H1 (cell line): ENCODE measurements at regions not wholly inside any gene's neighbourhood (a gene's known extent, or its start where the extent isn't known, plus 50 kb on each side); places are given as distances from the start of the nearest gene placed in this dataset.

Experiments
- CTCF ChIA-PET: fragments of 300-600 bp; sonication (Branson Sonifier 250); formaldehyde crosslinking; loops from one replicate; lab custom pipeline; 2021; ENCODE audit not compliant: partially characterized antibody; lab: Charles Lee
- POLR2A ChIA-PET: fragments of 300-600 bp; sonication (Branson Sonifier 250); formaldehyde crosslinking; loops from one replicate; lab custom pipeline; 2021; ENCODE audit warnings: inconsistent platforms; ENCODE audit not compliant: partially characterized antibody; lab: Charles Lee
- DNase-seq, 2 experiments: peaks; one replicate each; pipeline versions ENCODE4 v3.0.0 to v3.0.0-alpha.2; 2010 to 2022; ENCODE audit warnings: low spot score in 2 of 2, low read depth in 1 of 2, mixed read lengths in 1 of 2
- FAIRE-seq: peaks from 2 replicates; lab custom pipeline; 2011; peaks lifted over from hg19 to GRCh38; lab: Jason Lieb, UNC
- H2AFZ ChIP-seq: 2 replicates; pipeline ENCODE4 v1.8.1; 2012; ENCODE audit warnings: low read length, inconsistent platforms
- H2AK5ac ChIP-seq: 2 replicates; pipeline ENCODE4 v1.6.1; 2013; ENCODE audit warnings: low read depth, low read length
- H2BK120ac ChIP-seq: replicated peaks from 2 replicates; pipeline ENCODE3; 2013; ENCODE audit warnings: low read depth, low read length, inconsistent platforms
- H2BK12ac ChIP-seq: 2 replicates; pipeline ENCODE4 v1.6.1; 2013; ENCODE audit warnings: low read depth, low read length
- H2BK15ac ChIP-seq: 2 replicates; pipeline ENCODE4 v1.6.1; 2013; ENCODE audit warnings: low read length
- H2BK20ac ChIP-seq: 2 replicates; pipeline ENCODE4 v1.6.1; 2013; ENCODE audit warnings: low read length
- H2BK5ac ChIP-seq: 2 replicates; pipeline ENCODE4 v1.6.1; 2013; ENCODE audit warnings: low read depth, low read length
- H3K14ac ChIP-seq: 2 replicates; pipeline ENCODE4 v1.6.1; 2013; ENCODE audit warnings: inconsistent platforms; ENCODE audit not compliant: insufficient read length
- H3K18ac ChIP-seq: 2 replicates; pipeline ENCODE4 v1.6.1; 2013; ENCODE audit warnings: low read length; ENCODE audit errors: extremely low read depth
- H3K23ac ChIP-seq: 2 replicates; pipeline ENCODE4 v1.6.1; 2013; ENCODE audit warnings: inconsistent platforms; ENCODE audit not compliant: insufficient read length
- H3K23me2 ChIP-seq: 2 replicates; pipeline ENCODE4 v1.6.1; 2013; ENCODE audit warnings: low read depth, low read length
- H3K27ac ChIP-seq: 2 replicates; pipeline ENCODE4 v1.6.1; 2011; ENCODE audit warnings: low read depth, low read length, inconsistent platforms
- H3K27me3 ChIP-seq, 4 experiments: replicated peaks in 1 of 4; 1 replicate in 1 of 4; 2 replicates in 3 of 4; pipeline versions ENCODE4 v1.6.1 to v1.8.1; 2011 to 2013; ENCODE audit warnings: low read length in 3 of 4, mild to moderate bottlenecking in 3 of 4, inconsistent platforms in 2 of 4, mixed read lengths in 2 of 4, moderate library complexity in 1 of 4; ENCODE audit not compliant: control insufficient read depth in 3 of 4, insufficient read depth in 3 of 4; ENCODE audit errors: extremely low read depth in 1 of 4
- H3K36me3 ChIP-seq, 4 experiments: 2 replicates each; pipeline versions ENCODE4 v1.6.1 to v1.8.1; 2011 to 2013; ENCODE audit warnings: mild to moderate bottlenecking in 4 of 4, low read length in 3 of 4, moderate library complexity in 2 of 4, control low read depth in 1 of 4, inconsistent platforms in 1 of 4; ENCODE audit not compliant: insufficient read depth in 4 of 4, control insufficient read depth in 2 of 4
- H3K4ac ChIP-seq: replicated peaks from 2 replicates; pipeline ENCODE3; 2013; ENCODE audit warnings: low read length, low read depth, mixed read lengths, inconsistent platforms; ENCODE audit not compliant: insufficient read length
- H3K4me1 ChIP-seq, 4 experiments: replicated peaks in 1 of 4; 1 replicate in 1 of 4; 2 replicates in 3 of 4; pipeline versions ENCODE4 v1.6.1 to v1.8.1; 2011 to 2013; ENCODE audit warnings: low read length in 3 of 4, inconsistent platforms in 2 of 4, mixed read lengths in 1 of 4; ENCODE audit not compliant: insufficient read depth in 4 of 4, control insufficient read depth in 3 of 4
- H3K4me2 ChIP-seq, 2 experiments: 2 replicates each; pipeline versions ENCODE4 v1.6.1 to v1.8.1; 2011 to 2013; ENCODE audit warnings: low read depth in 2 of 2, low read length in 2 of 2, control low read depth in 1 of 2, inconsistent platforms in 1 of 2, mild to moderate bottlenecking in 1 of 2; ENCODE audit not compliant: insufficient read depth in 1 of 2
- H3K4me3 ChIP-seq, 4 experiments: fragments of 200-600, 300-600 bp in 1 of 4; sonication (generic), shearing (Covaris generic), sonication (Bioruptor Twin) in 1 of 4; 2 replicates each; pipeline versions ENCODE4 v1.5.1 to v1.8.1; 2011 to 2016; ENCODE audit warnings: low read length in 4 of 4, low read depth in 3 of 4, control low read depth in 2 of 4, inconsistent platforms in 2 of 4, mild to moderate bottlenecking in 2 of 4, mixed read lengths in 1 of 4, moderate library complexity in 1 of 4; ENCODE audit not compliant: insufficient read depth in 2 of 4; ENCODE audit errors: extremely low read depth in 1 of 4
- H3K56ac ChIP-seq: replicated peaks from 2 replicates; pipeline ENCODE3; 2013; ENCODE audit warnings: low read depth, mild to moderate bottlenecking, mixed read lengths, low read length, inconsistent platforms; ENCODE audit not compliant: insufficient read length
- H3K79me1 ChIP-seq: 2 replicates; pipeline ENCODE4 v1.6.1; 2013; ENCODE audit warnings: low read depth, low read length, control low read depth
- H3K79me2 ChIP-seq, 2 experiments: 2 replicates each; pipeline versions ENCODE4 v1.6.1 to v1.8.1; 2012 to 2013; ENCODE audit warnings: low read length in 2 of 2, mild to moderate bottlenecking in 2 of 2, inconsistent platforms in 1 of 2; ENCODE audit not compliant: insufficient read depth in 2 of 2, control insufficient read depth in 1 of 2
- H3K9ac ChIP-seq, 4 experiments: replicated peaks in 1 of 4; 1 replicate in 1 of 4; 2 replicates in 3 of 4; pipeline versions ENCODE4 v1.6.1 to v1.8.1; 2011 to 2013; ENCODE audit warnings: low read depth in 3 of 4, low read length in 3 of 4, control low read depth in 2 of 4, mild to moderate bottlenecking in 2 of 4, moderate library complexity in 2 of 4, inconsistent platforms in 1 of 4; ENCODE audit errors: extremely low read depth in 1 of 4
- H3K9me3 ChIP-seq, 2 experiments: 2 replicates each; pipeline versions ENCODE4 v1.6.1 to v1.8.1; 2012 to 2013; ENCODE audit warnings: mild to moderate bottlenecking in 2 of 2, moderate library complexity in 2 of 2, control low read depth in 1 of 2, inconsistent platforms in 1 of 2, low read depth in 1 of 2, low read length in 1 of 2, mixed read lengths in 1 of 2; ENCODE audit not compliant: insufficient read depth in 2 of 2
- H4K20me1 ChIP-seq, 2 experiments: replicated peaks in 1 of 2; 2 replicates each; pipeline versions ENCODE3 to v1.8.1; 2011 to 2013; ENCODE audit warnings: inconsistent platforms in 2 of 2, low read length in 2 of 2, mild to moderate bottlenecking in 1 of 2; ENCODE audit not compliant: insufficient read depth in 2 of 2, control insufficient read depth in 1 of 2
- H4K5ac ChIP-seq: 2 replicates; pipeline ENCODE4 v1.6.1; 2013; ENCODE audit warnings: low read length, low read depth, mixed read lengths, inconsistent platforms; ENCODE audit not compliant: insufficient read length
- H4K8ac ChIP-seq: 2 replicates; pipeline ENCODE4 v1.8.0; 2013; ENCODE audit warnings: mild to moderate bottlenecking, moderate library complexity, low read length, inconsistent platforms; ENCODE audit not compliant: insufficient read depth; ENCODE audit errors: extremely low read depth
- H4K91ac ChIP-seq: replicated peaks from 2 replicates; pipeline ENCODE3; 2013; ENCODE audit warnings: low read length, mixed read lengths, inconsistent platforms; ENCODE audit not compliant: insufficient read length
- BACH1 ChIP-seq: IDR thresholded peaks from 2 replicates; pipeline ENCODE4 v1.6.1; 2012; ENCODE audit warnings: low read length, improper control_type of control experiment
- CBX5 ChIP-seq: fragments of 300-800, 300-1000 bp; sonication (generic); IDR thresholded peaks from 2 replicates; pipeline ENCODE4 v1.7.1; 2016; ENCODE audit warnings: antibody characterized with exemption, low read length, low read depth
- CHD2 ChIP-seq: IDR thresholded peaks from 2 replicates; pipeline ENCODE4 v1.6.1; 2012; ENCODE audit warnings: low read length, improper control_type of control experiment
- KDM1A ChIP-seq: fragments of 200-600, 300-600 bp; sonication (generic); IDR thresholded peaks from 2 replicates; pipeline ENCODE4 v1.7.1; 2016; ENCODE audit warnings: mild to moderate bottlenecking, low read length, borderline replicate concordance
- NRF1 ChIP-seq: IDR thresholded peaks from 2 replicates; pipeline ENCODE4 v1.6.1; 2011; ENCODE audit warnings: mild to moderate bottlenecking, low read depth, low read length, improper control_type of control experiment
- RAD21 ChIP-seq, 2 experiments: IDR thresholded peaks in 1 of 2; conservative IDR thresholded peaks in 1 of 2; 2 replicates each; pipeline ENCODE4 v1.6.1; 2011; ENCODE audit warnings: low read depth in 2 of 2, low read length in 2 of 2, improper control_type of control experiment in 1 of 2, inconsistent platforms in 1 of 2, mild to moderate bottlenecking in 1 of 2, moderate library complexity in 1 of 2
- TAF7 ChIP-seq: optimal IDR thresholded peaks from 2 replicates; pipeline ENCODE3; 2011; ENCODE audit warnings: low read depth, mild to moderate bottlenecking, inconsistent platforms, low read length, moderate library complexity, borderline replicate concordance
- WGBS, 2 experiments: shearing (Covaris generic) in 1 of 2; methylation state at CpG; one replicate each; pipeline versions ENCODE4 v1.1.6 to v1.1.7; 2013 to 2015; ENCODE audit warnings: low lambda C conversion rate in 2 of 2, mixed read lengths in 2 of 2, inconsistent platforms in 1 of 2, low coverage in 1 of 2, missing lambda C conversion rate in 1 of 2; ENCODE audit not compliant: insufficient replicate concordance in 2 of 2, insufficient coverage in 1 of 2, insufficient read length in 1 of 2; ENCODE audit errors: extremely low coverage in 1 of 2, missing lambda C conversion rate in 1 of 2; 5-methylcytosine and 5-hydroxymethylcytosine counted together
- TF ChIP-seq, protein P1 (sequence below), 3 experiments: IDR thresholded peaks; 1 replicate in 2 of 3; 2 replicates in 1 of 3; pipeline versions ENCODE4 v1.5.1 to v1.6.1; 2011; ENCODE audit warnings: low read length in 3 of 3, mild to moderate bottlenecking in 3 of 3, inconsistent platforms in 2 of 3, low read depth in 1 of 3, moderate library complexity in 1 of 3; ENCODE audit not compliant: insufficient read depth in 1 of 3; ENCODE audit errors: control extremely low read depth in 1 of 3

DNA sequence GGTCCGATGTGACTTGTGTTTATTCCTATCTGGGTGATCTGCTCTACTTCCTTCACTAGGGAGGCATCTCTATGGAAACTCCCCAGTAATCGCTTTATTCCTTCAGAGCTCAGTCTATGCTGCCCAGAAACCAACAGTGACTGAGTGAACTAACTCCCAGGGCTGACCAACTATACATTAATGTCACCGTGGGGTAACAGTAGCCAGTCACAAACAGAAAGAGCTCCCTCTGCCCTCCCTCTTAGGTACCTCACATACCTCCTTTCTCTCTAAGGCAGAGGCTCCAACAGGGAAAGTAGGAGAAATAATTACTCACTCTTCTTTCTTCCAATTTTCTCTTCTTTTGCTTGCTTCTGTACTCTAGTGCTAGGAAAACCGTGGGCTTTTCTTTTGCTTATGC is 855.0 kb downstream of the REEP3 start:
- no peak overlapping the region for H3K4ac ChIP-seq

More for the DNA sequence above, 855.0 kb downstream of the REEP3 start:
- Histone ChIP-seq H3K9me3 (no peaks in the 10 kb centered on the region), H3K79me2 (no peaks in the 10 kb centered on the region), H3K36me3 (no peaks in the 10 kb centered on the region), H3K56ac (no peak overlapping the region), H2AK5ac (no peak overlapping the region), H4K91ac (no peak overlapping the region), H3K79me1 (no peaks in the 10 kb centered on the region), H3K14ac (no peak overlapping the region), H4K8ac (no peak overlapping the region), H3K27ac (no peak overlapping the region), H3K23ac (no peak overlapping the region), H2BK120ac (no peak overlapping the region), H3K4me1 (peaks cover 0 to 2% (median 0%) of the 10 kb centered on the region in 4 experiments; a peak in 1 of 7 replicates), H3K23me2 (no peaks in the 10 kb centered on the region; the same call in 1 of the 2 replicates), H2BK12ac (0 out of 2 replicates have a peak overlapping the region, but pooled peaks have one; percentile 75), H3K18ac (peak overlapping the region; percentile 22; the same call in 1 of the 2 replicates), H4K20me1 (no peaks in the 10 kb centered on the region), H4K5ac (no peak overlapping the region), H3K27me3 (no peaks in the 10 kb centered on the region), H2BK5ac (peak overlapping the region; percentile 49; the same call in 1 of the 2 replicates), H2AFZ (0 out of 2 replicates have a peak overlapping the region, but pooled peaks have one; percentile 32), H2BK20ac (no peak overlapping the region), H2BK15ac (no peak overlapping the region; the same call in 1 of the 2 replicates), H3K9ac (no peak overlapping the region), H3K4me2 (no peak overlapping the region), H3K4me3 (no peak overlapping the region)
- 72% methylated on average over 4 of the region's 4 CpGs; no CpG with 5 or more reads in 1 of the 2 experiments for WGBS, 2 experiments
- CTCF ChIA-PET = interaction anchor here (0.6 to 2.5 kb wide), 12 partner anchors 9 to 335 kb away, joined by 3 to 13 read pairs (median 4); no protein-coding TSS in a partner anchor
- TF ChIP-seq CBX5 (no peak), NRF1 (no peak), CHD2 (no peak), BACH1 (no peak), TAF7 (no peak), KDM1A (no peak), RAD21 (IDR thresholded peaks at IDR 0.05 in 1 of 2, conservative IDR thresholded peaks at IDR 0.05 in 1 of 2; ENCODE audit: low read depth in 2 of 2, low read length in 2 of 2) (peak; percentile 54 to 64)
- TF ChIP-seq, protein P1, sequence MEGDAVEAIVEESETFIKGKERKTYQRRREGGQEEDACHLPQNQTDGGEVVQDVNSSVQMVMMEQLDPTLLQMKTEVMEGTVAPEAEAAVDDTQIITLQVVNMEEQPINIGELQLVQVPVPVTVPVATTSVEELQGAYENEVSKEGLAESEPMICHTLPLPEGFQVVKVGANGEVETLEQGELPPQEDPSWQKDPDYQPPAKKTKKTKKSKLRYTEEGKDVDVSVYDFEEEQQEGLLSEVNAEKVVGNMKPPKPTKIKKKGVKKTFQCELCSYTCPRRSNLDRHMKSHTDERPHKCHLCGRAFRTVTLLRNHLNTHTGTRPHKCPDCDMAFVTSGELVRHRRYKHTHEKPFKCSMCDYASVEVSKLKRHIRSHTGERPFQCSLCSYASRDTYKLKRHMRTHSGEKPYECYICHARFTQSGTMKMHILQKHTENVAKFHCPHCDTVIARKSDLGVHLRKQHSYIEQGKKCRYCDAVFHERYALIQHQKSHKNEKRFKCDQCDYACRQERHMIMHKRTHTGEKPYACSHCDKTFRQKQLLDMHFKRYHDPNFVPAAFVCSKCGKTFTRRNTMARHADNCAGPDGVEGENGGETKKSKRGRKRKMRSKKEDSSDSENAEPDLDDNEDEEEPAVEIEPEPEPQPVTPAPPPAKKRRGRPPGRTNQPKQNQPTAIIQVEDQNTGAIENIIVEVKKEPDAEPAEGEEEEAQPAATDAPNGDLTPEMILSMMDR (IDR thresholded peaks at IDR 0.05; ENCODE audit: control extremely low read depth in 1 of 3, insufficient read depth in 1 of 3, low read depth in 1 of 3, low read length in 3 of 3) = peak in 2 of 3 experiments; percentile 46 to 63; a peak in 3 of 4 replicates
- FAIRE-seq = peak; percentile 75
- no peak for DNase-seq
- POLR2A ChIA-PET = no interaction called here
